ENCODE measurements at regions not wholly inside any gene's neighbourhood (a gene's known extent, or its start where the extent isn't known, plus 50 kb on each side); places are given as distances from the start of the nearest gene placed in this dataset.

DNA sequence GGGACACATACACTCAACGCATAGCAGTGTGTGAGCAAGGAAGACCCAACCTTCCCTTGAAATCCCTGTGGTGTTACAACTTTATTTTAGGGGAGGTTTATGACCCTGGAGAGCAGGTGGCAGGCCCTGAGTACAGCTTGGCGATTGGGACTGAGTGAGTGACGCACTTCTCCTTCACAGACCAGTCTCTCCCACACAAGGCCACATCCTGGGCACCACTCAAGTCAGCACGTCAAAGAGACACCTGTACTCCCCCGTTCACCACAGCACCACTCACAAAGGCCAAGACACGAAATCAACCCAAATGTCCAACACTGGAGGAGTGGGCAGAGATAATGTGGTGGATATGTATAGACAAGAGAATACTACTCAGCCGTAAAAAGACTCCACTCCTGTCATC is 57.0 kb upstream of the FRMD1 start:
- no peak for TF ChIP-seq CTCF (IDR thresholded peaks at IDR 0.05)
- TF ChIP-seq POLR2A (IDR thresholded peaks at IDR 0.05), result no peak
